Breast epithelium (tissue), 4 donors: ENCODE measurements at regions not wholly inside any gene's neighbourhood (a gene's known extent, or its start where the extent isn't known, plus 50 kb on each side); places are given as distances from the start of the nearest gene placed in this dataset.

ENCODE experiments used
- DNase-seq, 2 donors: peaks; one replicate each; pipeline ENCODE4 v3.0.0-alpha.2; 2019; ENCODE audit warnings: low spot score in 2 of 2
- H3K27ac ChIP-seq, 2 donors: fragments of 200-600 bp; sonication (generic) in 1 of 2; one replicate each; pipeline ENCODE4 v1.5.1; 2016 to 2019; ENCODE audit warnings: mild to moderate bottlenecking in 1 of 2
- H3K27me3 ChIP-seq, 2 donors: fragments of 200-600 bp; sonication (generic) in 1 of 2; one replicate each; pipeline versions ENCODE4 v1.5.1 to v1.6.0; 2017 to 2019; ENCODE audit warnings: control low read depth in 1 of 2, mild to moderate bottlenecking in 1 of 2
- H3K36me3 ChIP-seq: fragments of 200-600 bp; one replicate; pipeline ENCODE4 v1.5.1; 2019
- H3K4me1 ChIP-seq, 2 donors: fragments of 200-600 bp; sonication (generic); one replicate each; pipeline ENCODE4 v1.5.1; 2016 to 2019; ENCODE audit warnings: control low read depth in 1 of 2
- H3K4me3 ChIP-seq, 3 donors: fragments of 200-600 bp; sonication (generic); 1 replicate in 2 of 3; 2 replicates in 1 of 3; pipeline ENCODE4 v1.5.1; 2016 to 2019; ENCODE audit warnings: mild to moderate bottlenecking in 3 of 3, moderate library complexity in 2 of 3
- H3K9me3 ChIP-seq, 2 donors: fragments of 200-600 bp; sonication (generic) in 1 of 2; one replicate each; pipeline ENCODE4 v1.5.1; 2016 to 2019; ENCODE audit warnings: control low read depth in 1 of 2
- CTCF ChIP-seq, 3 donors: fragments of 450-650 bp; IDR thresholded peaks; one replicate each; pipeline ENCODE4 v1.5.1; 2016 to 2017; ENCODE audit warnings: antibody characterized with exemption in 3 of 3, mild to moderate bottlenecking in 3 of 3, moderate library complexity in 3 of 3
- POLR2A ChIP-seq: fragments of 450-650 bp; IDR thresholded peaks from one replicate; pipeline ENCODE4 v1.6.1; 2016; ENCODE audit warnings: antibody characterized with exemption, mild to moderate bottlenecking, moderate library complexity
- POLR2AphosphoS5 ChIP-seq, 3 donors: sonication (generic); formaldehyde crosslinking; IDR thresholded peaks; one replicate each; pipeline ENCODE4 v1.6.1; 2017; ENCODE audit warnings: antibody characterized with exemption in 3 of 3
- intact Hi-C: fragments of 100-400 bp; cut with DNase I; formaldehyde crosslinking; loops from one replicate; pipeline ENCODE4 v1.15.1; 2023; ENCODE audit warnings: low total_unique reads

- TF ChIP-seq POLR2AphosphoS5 (IDR thresholded peaks at IDR 0.05) (no peak), CTCF (IDR thresholded peaks at IDR 0.05) (no peak), POLR2A (no peak)
- H3K4me1 ChIP-seq: no peaks in the 10 kb centered on the region
- H3K4me3 ChIP-seq: no peak overlapping the region
- no peak for DNase-seq
- H3K36me3 ChIP-seq: no peaks in the 10 kb centered on the region
- H3K27me3 ChIP-seq: no peaks in the 10 kb centered on the region
- intact Hi-C loops: no loop called here
- no peaks in the 10 kb centered on the region for H3K9me3 ChIP-seq
- H3K27ac ChIP-seq: no peak overlapping the region
Measured at GRCh38 chr10:44320756-44321155, 64.1 kb downstream of the CXCL12 start.

- intact Hi-C loops: loop anchor here (10.0 kb wide), 1 partner anchor 633 kb away; no protein-coding TSS in a partner anchor
- no peaks in the 10 kb centered on the region for H3K9me3 ChIP-seq
- TF ChIP-seq POLR2AphosphoS5 (IDR thresholded peaks at IDR 0.05): no peak
- TF ChIP-seq POLR2A: no peak
- no peak for TF ChIP-seq CTCF (IDR thresholded peaks at IDR 0.05)
- H3K4me1 ChIP-seq: no peaks in the 10 kb centered on the region
- no peak for DNase-seq
- H3K27me3 ChIP-seq: no peaks in the 10 kb centered on the region
- no peak overlapping the region for H3K4me3 ChIP-seq
- no peak overlapping the region for H3K27ac ChIP-seq
- no peaks in the 10 kb centered on the region for H3K36me3 ChIP-seq
Measured at GRCh38 chr10:44317856-44318255, 67.0 kb downstream of the CXCL12 start.

- no peak for DNase-seq
- TF ChIP-seq CTCF (IDR thresholded peaks at IDR 0.05): no peak
- no peak for TF ChIP-seq POLR2A
- TF ChIP-seq POLR2AphosphoS5 (IDR thresholded peaks at IDR 0.05): no peak
- Histone ChIP-seq H3K27ac (no peak overlapping the region), H3K4me3 (no peak overlapping the region), H3K4me1 (no peaks in the 10 kb centered on the region), H3K27me3 (no peaks in the 10 kb centered on the region), H3K36me3 (no peaks in the 10 kb centered on the region), H3K9me3 (no peaks in the 10 kb centered on the region)
- intact Hi-C loops: loop anchor here (10.0 kb wide), 1 partner anchor 632 kb away; no protein-coding TSS in a partner anchor
Measured at GRCh38 chr10:44316922-44317215, 68.0 kb downstream of the CXCL12 start.

GRCh38 chr10:44316187-44316921 lies 68.5 kb downstream of the CXCL12 start:
- H3K9me3 ChIP-seq: no peaks in the 10 kb centered on the region
- no peak overlapping the region for H3K4me3 ChIP-seq
- intact Hi-C loops: loop anchor here (10.0 kb wide), 1 partner anchor 632 kb away; no protein-coding TSS in a partner anchor
- peaks cover 0 to under 1% of the 10 kb centered on the region in 2 donors for H3K4me1 ChIP-seq
- no peak for TF ChIP-seq CTCF (IDR thresholded peaks at IDR 0.05)
- TF ChIP-seq POLR2A: no peak
- no peak for TF ChIP-seq POLR2AphosphoS5 (IDR thresholded peaks at IDR 0.05)
- H3K36me3 ChIP-seq: no peaks in the 10 kb centered on the region
- no peak for DNase-seq
- no peaks in the 10 kb centered on the region for H3K27me3 ChIP-seq
- no peak overlapping the region for H3K27ac ChIP-seq

- intact Hi-C loops: loop anchor here (10.0 kb wide), 1 partner anchor 630 kb away; no protein-coding TSS in a partner anchor
- DNase-seq: no peak
- Histone ChIP-seq H3K4me3 (no peak overlapping the region), H3K36me3 (no peaks in the 10 kb centered on the region), H3K4me1 (peaks cover 0 to 9% of the 10 kb centered on the region in 2 donors), H3K27me3 (no peaks in the 10 kb centered on the region), H3K27ac (no peak overlapping the region), H3K9me3 (no peaks in the 10 kb centered on the region)
- TF ChIP-seq POLR2AphosphoS5 (IDR thresholded peaks at IDR 0.05) (no peak), POLR2A (no peak), CTCF (IDR thresholded peaks at IDR 0.05) (no peak)
Measured at GRCh38 chr10:44314802-44315460, 70.0 kb downstream of the CXCL12 start.
